ENCODE measurements at regions not wholly inside any gene's neighbourhood (a gene's known extent, or its start where the extent isn't known, plus 50 kb on each side); places are given as distances from the start of the nearest gene placed in this dataset.

DNA sequence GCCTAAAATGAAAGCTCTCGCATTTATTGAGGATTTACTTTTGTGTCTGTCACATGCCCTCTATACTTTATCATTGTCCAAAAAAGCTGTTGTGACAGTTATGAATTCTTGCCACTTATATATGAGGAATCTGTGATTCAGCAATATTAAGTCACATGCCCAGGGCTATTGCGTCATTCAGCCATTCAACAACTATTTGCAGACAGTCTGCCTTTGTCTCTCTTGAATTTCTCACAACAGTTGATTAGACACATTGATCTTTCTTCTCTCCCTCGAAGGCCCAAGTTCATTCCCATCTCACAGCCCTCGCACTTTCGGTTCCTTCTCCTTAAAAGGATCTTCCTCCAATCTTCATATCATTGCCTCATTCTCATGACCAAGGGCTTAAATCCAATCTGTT lies 342.6 kb downstream of the MZT1 start:
- Histone ChIP-seq H3K36me3 (replicated peaks in 1 of 2) (no peaks in the 10 kb centered on the region), H3K27me3 (no peaks in the 10 kb centered on the region), H3K4me1 (replicated peaks in 1 of 2) (peaks cover 8 to 20% of the 10 kb centered on the region in 2 donors), H3K9me3 (replicated peaks in 1 of 3) (no peaks in the 10 kb centered on the region), H3K27ac (peak overlapping the region in 4 of 5 donors; percentile 60 to 75 (median 67)), H3K4me3 (no peak overlapping the region)
- WGBS, 4 donors = 42 to 58% (median 53%) methylated on average over 5 of the region's 5 CpGs
- TF ChIP-seq, protein P1, sequence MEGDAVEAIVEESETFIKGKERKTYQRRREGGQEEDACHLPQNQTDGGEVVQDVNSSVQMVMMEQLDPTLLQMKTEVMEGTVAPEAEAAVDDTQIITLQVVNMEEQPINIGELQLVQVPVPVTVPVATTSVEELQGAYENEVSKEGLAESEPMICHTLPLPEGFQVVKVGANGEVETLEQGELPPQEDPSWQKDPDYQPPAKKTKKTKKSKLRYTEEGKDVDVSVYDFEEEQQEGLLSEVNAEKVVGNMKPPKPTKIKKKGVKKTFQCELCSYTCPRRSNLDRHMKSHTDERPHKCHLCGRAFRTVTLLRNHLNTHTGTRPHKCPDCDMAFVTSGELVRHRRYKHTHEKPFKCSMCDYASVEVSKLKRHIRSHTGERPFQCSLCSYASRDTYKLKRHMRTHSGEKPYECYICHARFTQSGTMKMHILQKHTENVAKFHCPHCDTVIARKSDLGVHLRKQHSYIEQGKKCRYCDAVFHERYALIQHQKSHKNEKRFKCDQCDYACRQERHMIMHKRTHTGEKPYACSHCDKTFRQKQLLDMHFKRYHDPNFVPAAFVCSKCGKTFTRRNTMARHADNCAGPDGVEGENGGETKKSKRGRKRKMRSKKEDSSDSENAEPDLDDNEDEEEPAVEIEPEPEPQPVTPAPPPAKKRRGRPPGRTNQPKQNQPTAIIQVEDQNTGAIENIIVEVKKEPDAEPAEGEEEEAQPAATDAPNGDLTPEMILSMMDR (IDR thresholded peaks at IDR 0.05) = no peak
- TF ChIP-seq POLR2A (IDR thresholded peaks at IDR 0.05) = no peak
- intact Hi-C loops (cut with DNase I) = no loop called here
- peak; percentile 43 to 78 (median 61) for DNase-seq

DNA sequence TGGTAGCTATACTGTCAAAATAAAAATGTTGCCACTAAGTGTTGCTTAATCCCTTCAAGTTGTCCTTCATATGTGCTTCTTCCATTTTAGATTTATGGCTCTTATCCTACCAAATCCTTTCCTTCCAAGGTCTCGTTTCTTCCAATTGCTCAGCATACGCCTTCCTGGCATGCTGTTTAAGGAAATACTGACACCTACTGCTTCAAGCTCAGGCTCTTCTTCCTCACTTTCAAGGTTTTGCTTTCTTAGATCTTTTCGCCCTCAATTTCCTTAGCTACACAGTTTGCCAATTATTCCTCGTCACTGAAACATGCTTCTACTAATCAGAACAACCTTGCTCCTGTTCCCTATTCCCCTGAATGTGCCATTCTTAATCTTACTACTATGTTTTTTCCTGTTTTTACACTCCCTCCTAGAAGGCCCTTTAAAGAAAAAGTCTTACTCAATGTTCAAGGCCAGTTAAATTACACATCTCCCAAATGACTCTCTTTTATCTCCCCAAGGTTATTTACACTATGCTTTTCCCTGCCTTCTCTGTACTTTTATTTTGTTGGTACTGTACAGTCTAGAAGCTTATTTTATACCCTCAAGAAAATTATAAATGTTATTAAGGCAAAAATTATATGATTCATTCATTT lies 343.1 kb downstream of the MZT1 start:
- peak in 2 of 7 donors; percentile 10 to 12 for DNase-seq
- intact Hi-C loops (cut with DNase I) = no loop called here

DNA sequence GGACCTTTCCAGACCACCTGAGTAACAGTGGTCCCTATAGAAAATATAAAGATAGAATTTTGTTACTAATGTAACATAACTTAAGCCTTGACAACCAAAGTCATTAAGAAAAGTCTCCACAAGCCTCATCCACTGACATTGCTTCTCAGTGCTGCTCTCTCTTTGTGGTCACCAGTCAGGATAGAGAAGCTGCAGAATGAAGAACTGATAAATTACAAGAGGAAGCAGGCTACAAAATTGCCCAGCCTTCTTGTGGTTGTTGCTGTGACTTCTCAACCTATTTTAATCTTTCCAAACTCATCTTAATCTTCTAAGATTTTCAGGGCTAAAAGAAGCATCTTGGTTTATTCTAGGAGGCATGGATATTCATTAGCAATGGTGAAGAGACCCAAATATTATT lies 343.8 kb downstream of the MZT1 start:
- no peak overlapping the region for H3K4me3 ChIP-seq
- H3K36me3 ChIP-seq (replicated peaks in 1 of 2) = no peaks in the 10 kb centered on the region
- intact Hi-C loops (cut with DNase I) = no loop called here
- H3K27me3 ChIP-seq = no peaks in the 10 kb centered on the region
- H3K4me1 ChIP-seq (replicated peaks in 1 of 2) = peaks cover 8 to 20% of the 10 kb centered on the region in 2 donors
- TF ChIP-seq POLR2A (IDR thresholded peaks at IDR 0.05) = no peak
- TF ChIP-seq, protein P1 (IDR thresholded peaks at IDR 0.05) = no peak
- peak overlapping the region in 2 of 5 donors; percentile 56 to 75 for H3K27ac ChIP-seq
- no peaks in the 10 kb centered on the region for H3K9me3 ChIP-seq (replicated peaks in 1 of 3)
- no peak for DNase-seq

More for the DNA sequence above, 343.1 kb downstream of the MZT1 start:
- H3K36me3 ChIP-seq (replicated peaks in 1 of 2) = no peaks in the 10 kb centered on the region
- WGBS, 4 donors = 17 to 21% (median 19%) methylated on average over 4 of the region's 4 CpGs
- H3K4me3 ChIP-seq = no peak overlapping the region
- peak overlapping the region in 4 of 5 donors; percentile 60 to 75 (median 67) for H3K27ac ChIP-seq
- peaks cover 8 to 20% of the 10 kb centered on the region in 2 donors for H3K4me1 ChIP-seq (replicated peaks in 1 of 2)
- no peaks in the 10 kb centered on the region for H3K9me3 ChIP-seq (replicated peaks in 1 of 3)
- TF ChIP-seq POLR2A (IDR thresholded peaks at IDR 0.05) = no peak
- TF ChIP-seq, protein P1 (IDR thresholded peaks at IDR 0.05) = no peak
- no peaks in the 10 kb centered on the region for H3K27me3 ChIP-seq

DNA sequence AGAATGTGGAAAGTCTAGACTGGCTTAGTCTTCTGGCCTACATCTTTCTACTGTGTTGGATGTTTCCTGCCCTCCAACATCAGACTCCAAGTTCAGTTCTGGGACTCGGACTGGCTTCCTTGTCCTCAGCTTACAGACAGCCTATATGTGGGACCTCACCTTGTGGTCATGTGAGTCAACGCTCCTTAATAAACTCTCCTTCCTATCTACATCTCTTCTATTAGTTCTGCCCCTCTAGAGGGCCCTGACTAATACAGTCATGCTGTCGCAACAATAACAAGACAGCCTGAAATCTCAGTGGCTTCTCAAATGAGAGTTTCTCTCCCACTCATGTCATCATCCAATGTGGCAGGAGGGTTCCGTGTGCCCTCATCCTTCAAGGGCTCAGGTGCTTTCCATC lies 347.8 kb downstream of the MZT1 start:
- no peaks in the 10 kb centered on the region for H3K27me3 ChIP-seq
- WGBS, 4 donors = 91 to 99% (median 96%) methylated on average over 4 of the region's 4 CpGs
- intact Hi-C loops (cut with DNase I) = no loop called here
- no peaks in the 10 kb centered on the region for H3K36me3 ChIP-seq (replicated peaks in 1 of 2)
- H3K27ac ChIP-seq = no peak overlapping the region
- peaks cover under 1 to 13% of the 10 kb centered on the region in 2 donors for H3K4me1 ChIP-seq (replicated peaks in 1 of 2)
- H3K4me3 ChIP-seq = no peak overlapping the region
- TF ChIP-seq, protein P1 (IDR thresholded peaks at IDR 0.05) = no peak
- no peak for TF ChIP-seq POLR2A (IDR thresholded peaks at IDR 0.05)
- no peak for DNase-seq
- H3K9me3 ChIP-seq (replicated peaks in 1 of 3) = no peaks in the 10 kb centered on the region

Data from adrenal gland (tissue), 9 donors.